Nephron (organoid): ENCODE measurements at regions not wholly inside any gene's neighbourhood (a gene's known extent, or its start where the extent isn't known, plus 50 kb on each side); places are given as distances from the start of the nearest gene placed in this dataset.
"Not testable (repeated sequence)": the region's sequence is repeated elsewhere in the genome, so short reads cannot be mapped to it uniquely, and the experiment has no call there.

Experiments
- H3K27ac Mint-ChIP-seq, 3 experiments: 2 replicates each; pipeline ENCODE4 v1.8.0; 2020; ENCODE audit warnings: mixed read lengths in 3 of 3, mild to moderate bottlenecking in 2 of 3, moderate library complexity in 1 of 3
- H3K27me3 Mint-ChIP-seq: 2 replicates; pipeline ENCODE4 v1.8.0; 2021; ENCODE audit warnings: low read depth, mild to moderate bottlenecking, moderate library complexity, mixed read lengths
- H3K36me3 Mint-ChIP-seq: 2 replicates; pipeline ENCODE4 v1.8.0; 2020; ENCODE audit warnings: low read depth, mixed read lengths
- H3K4me1 Mint-ChIP-seq: 2 replicates; pipeline ENCODE4 v1.8.0; 2020; ENCODE audit warnings: mixed read lengths
- H3K4me3 Mint-ChIP-seq, 3 experiments: 2 replicates each; pipeline ENCODE4 v1.8.0; 2020; ENCODE audit warnings: mild to moderate bottlenecking in 3 of 3, mixed read lengths in 3 of 3, moderate library complexity in 2 of 3
- H3K9me3 Mint-ChIP-seq: 2 replicates; pipeline ENCODE4 v1.8.0; 2020; ENCODE audit warnings: mixed read lengths
- TF ChIP-seq, protein P1 (sequence below), 3 experiments: fragments of 200-600 bp; sonication (generic); IDR thresholded peaks; one replicate each; pipeline ENCODE4 v1.5.0; 2021; ENCODE audit warnings: antibody characterized with exemption in 3 of 3; ENCODE audit not compliant: unreplicated experiment in 3 of 3

DNA sequence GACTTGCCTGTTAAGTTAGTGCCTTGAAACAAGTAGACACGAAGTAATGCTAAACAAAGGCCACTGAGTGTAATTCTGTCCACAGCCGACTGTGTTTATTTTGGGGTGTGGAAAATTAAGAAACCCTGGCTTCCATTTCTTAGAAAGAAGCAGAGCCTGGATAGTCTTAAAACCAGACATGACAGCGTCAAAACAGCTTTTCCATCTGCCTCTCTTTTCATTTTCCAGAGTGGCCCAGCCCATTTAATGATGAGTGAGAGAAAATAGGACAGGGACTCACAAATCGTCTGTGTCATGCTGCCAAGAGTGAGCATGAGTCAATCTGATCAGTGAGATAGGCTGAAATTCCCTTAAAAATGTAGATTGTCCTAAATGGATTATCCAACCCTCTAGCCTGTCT is 485.9 kb downstream of the JRKL start:
- Mint-ChIP-seq H3K27ac (no peak overlapping the region), H3K4me1 (no peaks in the 10 kb centered on the region), H3K9me3 (no peaks in the 10 kb centered on the region), H3K36me3 (no peaks in the 10 kb centered on the region), H3K27me3 (no peaks in the 10 kb centered on the region), H3K4me3 (no peak overlapping the region)
- TF ChIP-seq, protein P1, sequence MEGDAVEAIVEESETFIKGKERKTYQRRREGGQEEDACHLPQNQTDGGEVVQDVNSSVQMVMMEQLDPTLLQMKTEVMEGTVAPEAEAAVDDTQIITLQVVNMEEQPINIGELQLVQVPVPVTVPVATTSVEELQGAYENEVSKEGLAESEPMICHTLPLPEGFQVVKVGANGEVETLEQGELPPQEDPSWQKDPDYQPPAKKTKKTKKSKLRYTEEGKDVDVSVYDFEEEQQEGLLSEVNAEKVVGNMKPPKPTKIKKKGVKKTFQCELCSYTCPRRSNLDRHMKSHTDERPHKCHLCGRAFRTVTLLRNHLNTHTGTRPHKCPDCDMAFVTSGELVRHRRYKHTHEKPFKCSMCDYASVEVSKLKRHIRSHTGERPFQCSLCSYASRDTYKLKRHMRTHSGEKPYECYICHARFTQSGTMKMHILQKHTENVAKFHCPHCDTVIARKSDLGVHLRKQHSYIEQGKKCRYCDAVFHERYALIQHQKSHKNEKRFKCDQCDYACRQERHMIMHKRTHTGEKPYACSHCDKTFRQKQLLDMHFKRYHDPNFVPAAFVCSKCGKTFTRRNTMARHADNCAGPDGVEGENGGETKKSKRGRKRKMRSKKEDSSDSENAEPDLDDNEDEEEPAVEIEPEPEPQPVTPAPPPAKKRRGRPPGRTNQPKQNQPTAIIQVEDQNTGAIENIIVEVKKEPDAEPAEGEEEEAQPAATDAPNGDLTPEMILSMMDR (IDR thresholded peaks at IDR 0.05; ENCODE audit: unreplicated experiment in 3 of 3): no peak

GRCh38 chr11:96878299-96879051 is 488.7 kb downstream of the JRKL start:
- H3K27ac Mint-ChIP-seq: no peak overlapping the region
- H3K36me3 Mint-ChIP-seq: no peaks in the 10 kb centered on the region
- H3K27me3 Mint-ChIP-seq: no peaks in the 10 kb centered on the region
- TF ChIP-seq, protein P1 (IDR thresholded peaks at IDR 0.05; ENCODE audit: unreplicated experiment in 3 of 3): no peak
- no peaks in the 10 kb centered on the region for H3K9me3 Mint-ChIP-seq
- no peaks in the 10 kb centered on the region for H3K4me1 Mint-ChIP-seq
- no peak overlapping the region for H3K4me3 Mint-ChIP-seq

GRCh38 chr11:96882622-96883021 is 492.8 kb downstream of the JRKL start:
- H3K36me3 Mint-ChIP-seq, H3K9me3 Mint-ChIP-seq, H3K4me1 Mint-ChIP-seq, H3K27ac Mint-ChIP-seq, H3K4me3 Mint-ChIP-seq, H3K27me3 Mint-ChIP-seq: not testable (repeated sequence)

GRCh38 chr11:96885405-96885804 is 495.6 kb downstream of the JRKL start:
- no peak overlapping the region for H3K27ac Mint-ChIP-seq
- no peaks in the 10 kb centered on the region for H3K36me3 Mint-ChIP-seq
- TF ChIP-seq, protein P1 (IDR thresholded peaks at IDR 0.05; ENCODE audit: unreplicated experiment in 3 of 3): no peak
- H3K27me3 Mint-ChIP-seq: no peaks in the 10 kb centered on the region
- H3K4me1 Mint-ChIP-seq: peaks cover 9% of the 10 kb centered on the region
- no peaks in the 10 kb centered on the region for H3K9me3 Mint-ChIP-seq
- H3K4me3 Mint-ChIP-seq: no peak overlapping the region

- H3K4me3 Mint-ChIP-seq: no peak overlapping the region
- TF ChIP-seq, protein P1 (IDR thresholded peaks at IDR 0.05; ENCODE audit: unreplicated experiment in 3 of 3): no peak
- H3K27ac Mint-ChIP-seq: no peak overlapping the region
- H3K9me3 Mint-ChIP-seq: no peaks in the 10 kb centered on the region
- H3K4me1 Mint-ChIP-seq: peaks cover 9% of the 10 kb centered on the region
- H3K36me3 Mint-ChIP-seq: no peaks in the 10 kb centered on the region
- H3K27me3 Mint-ChIP-seq: no peaks in the 10 kb centered on the region
Measured at GRCh38 chr11:96885912-96886311, 496.1 kb downstream of the JRKL start.

DNA sequence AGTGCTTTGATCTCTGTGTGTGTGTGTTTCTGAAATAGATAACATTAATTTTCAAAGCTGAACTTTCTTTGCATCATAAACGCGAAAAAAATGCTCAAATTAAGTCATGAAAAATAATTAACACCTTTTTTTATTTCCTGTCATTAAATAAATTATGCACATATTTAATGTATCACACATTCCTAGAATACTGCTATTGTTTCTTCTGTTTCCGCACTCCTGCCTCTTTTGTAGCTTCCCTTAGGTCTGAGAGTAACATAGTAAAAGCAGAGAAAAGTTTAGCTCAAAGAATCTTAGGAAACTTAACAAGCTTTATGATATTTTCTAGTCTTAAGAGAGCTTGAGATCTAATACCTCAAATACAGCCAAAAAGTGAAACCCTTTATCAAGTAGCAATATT is 504.2 kb downstream of the JRKL start:
- H3K4me1 Mint-ChIP-seq: peaks cover 10% of the 10 kb centered on the region
- H3K36me3 Mint-ChIP-seq: no peaks in the 10 kb centered on the region
- H3K27ac Mint-ChIP-seq: no peak overlapping the region
- no peak overlapping the region for H3K4me3 Mint-ChIP-seq
- TF ChIP-seq, protein P1 (IDR thresholded peaks at IDR 0.05; ENCODE audit: unreplicated experiment in 3 of 3): no peak
- no peaks in the 10 kb centered on the region for H3K27me3 Mint-ChIP-seq
- H3K9me3 Mint-ChIP-seq: no peaks in the 10 kb centered on the region
